Central memory CD8-positive, alpha-beta T cell (primary cell): ENCODE measurements at regions not wholly inside any gene's neighbourhood (a gene's known extent, or its start where the extent isn't known, plus 50 kb on each side); places are given as distances from the start of the nearest gene placed in this dataset.
"Not testable (repeated sequence)": the region's sequence is repeated elsewhere in the genome, so short reads cannot be mapped to it uniquely, and the experiment has no call there.

Experiments
- ATAC-seq: fragments of 150-1000 bp; cut with Tn5 transposase; replicated peaks from 2 replicates; pipeline ENCODE4 v1.10.0; 2022; ENCODE audit warnings: mild to moderate bottlenecking, moderate FRiP score, moderate number of reproducible peaks; ENCODE audit not compliant: poor library complexity, severe bottlenecking; ENCODE audit errors: extremely low read depth
- DNase-seq, 2 donors: peaks; one replicate each; pipeline ENCODE4 v3.0.0; 2021; ENCODE audit warnings: low spot score in 2 of 2
- H3K27ac Mint-ChIP-seq: one replicate; pipeline ENCODE4 v1.8.0; 2022; ENCODE audit warnings: low read depth, mild to moderate bottlenecking, moderate library complexity, mixed read lengths
- H3K27me3 Mint-ChIP-seq: one replicate; pipeline ENCODE4 v1.8.0; 2022; ENCODE audit warnings: mixed read lengths
- H3K36me3 Mint-ChIP-seq: one replicate; pipeline ENCODE4 v1.8.0; 2022; ENCODE audit warnings: mild to moderate bottlenecking, moderate library complexity, mixed read lengths; ENCODE audit not compliant: insufficient read depth
- H3K4me1 Mint-ChIP-seq: one replicate; pipeline ENCODE4 v1.8.0; 2022; ENCODE audit warnings: mixed read lengths
- H3K4me3 Mint-ChIP-seq: one replicate; pipeline ENCODE4 v1.8.0; 2022; ENCODE audit warnings: mild to moderate bottlenecking, moderate library complexity, mixed read lengths
- H3K9me3 Mint-ChIP-seq: one replicate; pipeline ENCODE4 v1.8.0; 2022; ENCODE audit warnings: mixed read lengths

- Mint-ChIP-seq H3K27me3 (peaks cover 28% of the 10 kb centered on the region), H3K4me1 (peaks cover 9% of the 10 kb centered on the region), H3K9me3 (no peaks in the 10 kb centered on the region), H3K27ac (no peak overlapping the region), H3K4me3 (no peak overlapping the region), H3K36me3 (no peaks in the 10 kb centered on the region)
- ATAC-seq (no peak), DNase-seq (no peak)
Observed at GRCh38 chr9:124149992-124150391, 107.8 kb upstream of the NEK6 start.

- ATAC-seq = no peak
Observed at GRCh38 chr9:124163760-124164255, 93.9 kb upstream of the NEK6 start.

GRCh38 chr9:124164811-124165210 lies 92.9 kb upstream of the NEK6 start:
- peaks cover 12% of the 10 kb centered on the region for H3K27me3 Mint-ChIP-seq
- DNase-seq = no peak
- no peaks in the 10 kb centered on the region for H3K36me3 Mint-ChIP-seq
- H3K27ac Mint-ChIP-seq = no peak overlapping the region
- peaks cover 5% of the 10 kb centered on the region for H3K9me3 Mint-ChIP-seq
- H3K4me1 Mint-ChIP-seq = no peaks in the 10 kb centered on the region
- no peak overlapping the region for H3K4me3 Mint-ChIP-seq
- no peak for ATAC-seq

More at GRCh38 chr9:124163760-124164255, 93.9 kb upstream of the NEK6 start:
- no peak overlapping the region for H3K27ac Mint-ChIP-seq
- H3K4me1 Mint-ChIP-seq = no peaks in the 10 kb centered on the region
- peaks cover 12% of the 10 kb centered on the region for H3K27me3 Mint-ChIP-seq
- no peak for DNase-seq
- no peak overlapping the region for H3K4me3 Mint-ChIP-seq
- peaks cover 5% of the 10 kb centered on the region for H3K9me3 Mint-ChIP-seq
- no peaks in the 10 kb centered on the region for H3K36me3 Mint-ChIP-seq

- peaks cover 5% of the 10 kb centered on the region for H3K9me3 Mint-ChIP-seq
- H3K27me3 Mint-ChIP-seq = no peaks in the 10 kb centered on the region
- no peak overlapping the region for H3K4me3 Mint-ChIP-seq
- H3K36me3 Mint-ChIP-seq = no peaks in the 10 kb centered on the region
- ATAC-seq (no peak), DNase-seq (no peak)
- H3K27ac Mint-ChIP-seq = no peak overlapping the region
- peaks cover 42% of the 10 kb centered on the region for H3K4me1 Mint-ChIP-seq
Observed at GRCh38 chr9:124174433-124174832, 83.3 kb upstream of the NEK6 start.

GRCh38 chr9:124177522-124177921 lies 80.2 kb upstream of the NEK6 start:
- not testable (repeated sequence) for H3K36me3 Mint-ChIP-seq, H3K4me3 Mint-ChIP-seq, ATAC-seq, DNase-seq, H3K27ac Mint-ChIP-seq, H3K9me3 Mint-ChIP-seq
- peaks cover 18% of the 10 kb centered on the region for H3K4me1 Mint-ChIP-seq
- H3K27me3 Mint-ChIP-seq = peaks cover 19% of the 10 kb centered on the region

GRCh38 chr9:124179196-124180071 lies 78.3 kb upstream of the NEK6 start:
- Mint-ChIP-seq H3K4me3 (no peak overlapping the region), H3K27me3 (peaks cover 24% of the 10 kb centered on the region), H3K27ac (no peak overlapping the region), H3K9me3 (no peaks in the 10 kb centered on the region), H3K36me3 (no peaks in the 10 kb centered on the region), H3K4me1 (peaks cover 8% of the 10 kb centered on the region)
- DNase-seq = no peak
- ATAC-seq = no peak

GRCh38 chr9:124180557-124180956 lies 77.2 kb upstream of the NEK6 start:
- H3K27ac Mint-ChIP-seq = peak overlapping the region; percentile 16
- no peak overlapping the region for H3K4me3 Mint-ChIP-seq
- H3K27me3 Mint-ChIP-seq = peaks cover 24% of the 10 kb centered on the region
- DNase-seq (no peak), ATAC-seq (no peak)
- H3K36me3 Mint-ChIP-seq = no peaks in the 10 kb centered on the region
- H3K4me1 Mint-ChIP-seq = no peaks in the 10 kb centered on the region
- no peaks in the 10 kb centered on the region for H3K9me3 Mint-ChIP-seq

- H3K27ac Mint-ChIP-seq = no peak overlapping the region
- no peak overlapping the region for H3K4me3 Mint-ChIP-seq
- no peak for DNase-seq
- H3K27me3 Mint-ChIP-seq = peaks cover 36% of the 10 kb centered on the region
- H3K4me1 Mint-ChIP-seq = no peaks in the 10 kb centered on the region
- ATAC-seq = no peak
- H3K36me3 Mint-ChIP-seq = no peaks in the 10 kb centered on the region
- H3K9me3 Mint-ChIP-seq = no peaks in the 10 kb centered on the region
Observed at GRCh38 chr9:124182741-124183140, 75.0 kb upstream of the NEK6 start.

- Mint-ChIP-seq H3K9me3 (no peaks in the 10 kb centered on the region), H3K36me3 (no peaks in the 10 kb centered on the region), H3K27me3 (peaks cover 36% of the 10 kb centered on the region), H3K27ac (no peak overlapping the region), H3K4me1 (no peaks in the 10 kb centered on the region), H3K4me3 (no peak overlapping the region)
- ATAC-seq (no peak), DNase-seq (peak in 1 of 2 donors; percentile 10)
Observed at GRCh38 chr9:124183772-124184171, 74.0 kb upstream of the NEK6 start.

GRCh38 chr9:124185413-124185812 lies 72.3 kb upstream of the NEK6 start:
- Mint-ChIP-seq H3K4me1 (no peaks in the 10 kb centered on the region), H3K27me3 (peaks cover 31% of the 10 kb centered on the region)
- ATAC-seq = no peak

GRCh38 chr9:124187311-124187710 lies 70.4 kb upstream of the NEK6 start:
- no peaks in the 10 kb centered on the region for H3K36me3 Mint-ChIP-seq
- H3K27ac Mint-ChIP-seq = no peak overlapping the region
- DNase-seq (no peak), ATAC-seq (no peak)
- peaks cover 5% of the 10 kb centered on the region for H3K4me1 Mint-ChIP-seq
- no peak overlapping the region for H3K4me3 Mint-ChIP-seq
- H3K9me3 Mint-ChIP-seq = no peaks in the 10 kb centered on the region
- peaks cover 19% of the 10 kb centered on the region for H3K27me3 Mint-ChIP-seq

More at GRCh38 chr9:124185413-124185812, 72.3 kb upstream of the NEK6 start:
- DNase-seq = no peak
- no peaks in the 10 kb centered on the region for H3K9me3 Mint-ChIP-seq
- H3K4me3 Mint-ChIP-seq = no peak overlapping the region
- no peaks in the 10 kb centered on the region for H3K36me3 Mint-ChIP-seq
- H3K27ac Mint-ChIP-seq = no peak overlapping the region

- no peak for DNase-seq
Observed at GRCh38 chr9:124188331-124189110, 69.2 kb upstream of the NEK6 start.

More at GRCh38 chr9:124188331-124189110, 69.2 kb upstream of the NEK6 start:
- Mint-ChIP-seq H3K4me3 (no peak overlapping the region), H3K27ac (no peak overlapping the region), H3K4me1 (peaks cover 5% of the 10 kb centered on the region), H3K27me3 (peaks cover 12% of the 10 kb centered on the region), H3K36me3 (no peaks in the 10 kb centered on the region), H3K9me3 (no peaks in the 10 kb centered on the region)
- ATAC-seq = no peak
